Gastroesophageal sphincter (tissue), 4 donors: ENCODE measurements at regions not wholly inside any gene's neighbourhood (a gene's known extent, or its start where the extent isn't known, plus 50 kb on each side); places are given as distances from the start of the nearest gene placed in this dataset.
"Not testable (repeated sequence)": the region's sequence is repeated elsewhere in the genome, so short reads cannot be mapped to it uniquely, and the experiment has no call there.

Experiments
- ATAC-seq: fragments of 150-250 bp; one replicate; pipeline ENCODE4 v1.9.1; 2016; ENCODE audit warnings: mild to moderate bottlenecking, moderate library complexity
- H3K27ac ChIP-seq, 4 donors: fragments of 200-600 bp; sonication (generic) in 3 of 4; 1 replicate in 3 of 4; 2 replicates in 1 of 4; pipeline ENCODE4 v1.5.1; 2016 to 2019
- H3K27me3 ChIP-seq: fragments of 200-600 bp; sonication (generic); one replicate; pipeline ENCODE4 v1.5.1; 2019
- H3K36me3 ChIP-seq, 2 donors: fragments of 200-600 bp; sonication (generic); one replicate each; pipeline ENCODE4 v1.5.1; 2019; ENCODE audit warnings: control low read depth in 1 of 2
- H3K4me1 ChIP-seq, 3 donors: fragments of 200-600 bp; sonication (generic); 1 replicate in 2 of 3; 2 replicates in 1 of 3; pipeline ENCODE4 v1.5.1; 2016 to 2019; ENCODE audit warnings: control low read depth in 2 of 3
- H3K4me3 ChIP-seq, 2 donors: fragments of 200-600 bp; sonication (generic); one replicate each; pipeline ENCODE4 v1.5.1; 2019; ENCODE audit warnings: mild to moderate bottlenecking in 1 of 2, moderate library complexity in 1 of 2
- H3K9me3 ChIP-seq, 3 donors: fragments of 200-600 bp; sonication (generic); one replicate each; pipeline ENCODE4 v1.5.1; 2017 to 2019; ENCODE audit warnings: control low read depth in 2 of 3
- EP300 ChIP-seq: sonication (generic); formaldehyde crosslinking; IDR thresholded peaks from one replicate; pipeline ENCODE4 v1.6.1; 2017; ENCODE audit warnings: antibody characterized with exemption, mild to moderate bottlenecking
- POLR2A ChIP-seq, 2 donors: fragments of 450-650 bp; IDR thresholded peaks; one replicate each; pipeline ENCODE4 v1.6.1; 2017; ENCODE audit warnings: antibody characterized with exemption in 2 of 2, mild to moderate bottlenecking in 2 of 2, moderate library complexity in 1 of 2
- POLR2AphosphoS5 ChIP-seq: sonication (generic); formaldehyde crosslinking; IDR thresholded peaks from one replicate; pipeline ENCODE4 v1.6.1; 2017; ENCODE audit warnings: antibody characterized with exemption
- WGBS, 2 donors: methylation state at CpG; one replicate each; pipeline ENCODE4 v1.1.5; 2018; ENCODE audit warnings: low coverage in 1 of 2; 5-methylcytosine and 5-hydroxymethylcytosine counted together
- TF ChIP-seq, protein P1 (sequence below), 4 experiments: fragments of 200-600 bp in 2 of 4; fragments of 450-650 bp in 2 of 4; sonication (generic) in 1 of 4; IDR thresholded peaks; one replicate each; pipeline ENCODE4 v1.5.1; 2017 to 2019; ENCODE audit warnings: antibody characterized with exemption in 4 of 4, mild to moderate bottlenecking in 2 of 4, moderate library complexity in 2 of 4

GRCh38 chr6:20338156-20338555 is 63.5 kb upstream of the E2F3 start:
- Histone ChIP-seq H3K27me3 (peaks cover 15% of the 10 kb centered on the region), H3K4me1 (no peaks in the 10 kb centered on the region), H3K4me3 (no peak overlapping the region), H3K27ac (no peak overlapping the region), H3K36me3 (no peaks in the 10 kb centered on the region), H3K9me3 (no peaks in the 10 kb centered on the region)
- no peak for TF ChIP-seq POLR2AphosphoS5
- WGBS, 2 donors, result 50 to 77% methylated on average over 1 to 2 of the region's 2 CpGs
- no peak for ATAC-seq

DNA sequence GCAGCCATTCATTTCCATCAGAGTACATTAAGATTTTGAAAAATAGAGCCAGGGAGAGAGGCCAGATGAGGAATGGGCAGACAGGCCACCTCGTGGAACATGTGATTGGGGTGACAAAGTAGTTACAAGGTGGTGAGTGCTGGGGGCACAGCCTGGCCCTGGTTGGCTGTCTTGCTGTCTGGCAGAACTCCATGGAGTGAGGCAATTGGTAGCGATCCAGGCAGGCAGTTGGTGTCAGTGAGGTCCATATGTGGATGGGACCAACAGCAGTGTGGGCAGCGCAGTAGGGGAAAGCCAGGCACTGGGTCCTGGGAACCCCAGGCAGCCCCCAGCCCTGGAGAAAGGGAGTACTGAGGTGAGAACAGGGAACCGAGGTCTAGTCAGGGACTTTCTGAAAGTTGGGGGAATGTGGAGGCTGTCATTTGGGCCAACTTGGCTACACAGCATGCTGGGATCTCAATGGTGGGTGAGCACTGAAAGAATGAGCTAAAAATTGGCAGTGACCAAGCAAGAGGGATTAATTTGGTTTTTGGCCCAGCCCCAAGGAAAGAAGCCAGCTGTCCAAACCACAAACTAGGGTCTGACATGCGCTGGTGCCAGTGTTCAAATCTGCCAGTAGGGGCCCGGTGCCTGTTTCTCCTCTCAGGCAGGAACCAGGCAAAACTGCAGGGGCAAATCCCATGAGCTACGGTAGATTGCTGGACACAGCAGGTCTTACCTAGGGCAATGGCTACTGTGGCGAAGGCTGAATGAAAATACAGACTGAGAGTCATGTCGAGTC is 61.4 kb upstream of the E2F3 start:
- TF ChIP-seq EP300 (no peak), POLR2A (IDR thresholded peaks at IDR 0.05) (no peak), POLR2AphosphoS5 (no peak)
- TF ChIP-seq, protein P1, sequence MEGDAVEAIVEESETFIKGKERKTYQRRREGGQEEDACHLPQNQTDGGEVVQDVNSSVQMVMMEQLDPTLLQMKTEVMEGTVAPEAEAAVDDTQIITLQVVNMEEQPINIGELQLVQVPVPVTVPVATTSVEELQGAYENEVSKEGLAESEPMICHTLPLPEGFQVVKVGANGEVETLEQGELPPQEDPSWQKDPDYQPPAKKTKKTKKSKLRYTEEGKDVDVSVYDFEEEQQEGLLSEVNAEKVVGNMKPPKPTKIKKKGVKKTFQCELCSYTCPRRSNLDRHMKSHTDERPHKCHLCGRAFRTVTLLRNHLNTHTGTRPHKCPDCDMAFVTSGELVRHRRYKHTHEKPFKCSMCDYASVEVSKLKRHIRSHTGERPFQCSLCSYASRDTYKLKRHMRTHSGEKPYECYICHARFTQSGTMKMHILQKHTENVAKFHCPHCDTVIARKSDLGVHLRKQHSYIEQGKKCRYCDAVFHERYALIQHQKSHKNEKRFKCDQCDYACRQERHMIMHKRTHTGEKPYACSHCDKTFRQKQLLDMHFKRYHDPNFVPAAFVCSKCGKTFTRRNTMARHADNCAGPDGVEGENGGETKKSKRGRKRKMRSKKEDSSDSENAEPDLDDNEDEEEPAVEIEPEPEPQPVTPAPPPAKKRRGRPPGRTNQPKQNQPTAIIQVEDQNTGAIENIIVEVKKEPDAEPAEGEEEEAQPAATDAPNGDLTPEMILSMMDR (IDR thresholded peaks at IDR 0.05), result no peak
- no peaks in the 10 kb centered on the region for H3K9me3 ChIP-seq
- H3K4me3 ChIP-seq, result no peak overlapping the region
- H3K27ac ChIP-seq, result no peak overlapping the region
- H3K4me1 ChIP-seq, result no peaks in the 10 kb centered on the region
- ATAC-seq, result no peak
- WGBS, 2 donors, result 81 to 85% methylated on average over 2 to 5 of the region's 9 CpGs
- no peaks in the 10 kb centered on the region for H3K36me3 ChIP-seq
- no peaks in the 10 kb centered on the region for H3K27me3 ChIP-seq

- Histone ChIP-seq H3K27me3 (no peaks in the 10 kb centered on the region), H3K27ac (no peak overlapping the region), H3K4me1 (no peaks in the 10 kb centered on the region), H3K36me3 (no peaks in the 10 kb centered on the region), H3K4me3 (no peak overlapping the region), H3K9me3 (no peaks in the 10 kb centered on the region)
- no peak for ATAC-seq
- WGBS, 2 donors, result 70% methylated on average over 2 of the region's 2 CpGs; no CpG with 5 or more reads in 1 of the 2 donors
- no peak for TF ChIP-seq POLR2A (IDR thresholded peaks at IDR 0.05)
- no peak for TF ChIP-seq EP300
- TF ChIP-seq, protein P1 (IDR thresholded peaks at IDR 0.05), result no peak
Observed at GRCh38 chr6:20341096-20341495, 60.6 kb upstream of the E2F3 start.

DNA sequence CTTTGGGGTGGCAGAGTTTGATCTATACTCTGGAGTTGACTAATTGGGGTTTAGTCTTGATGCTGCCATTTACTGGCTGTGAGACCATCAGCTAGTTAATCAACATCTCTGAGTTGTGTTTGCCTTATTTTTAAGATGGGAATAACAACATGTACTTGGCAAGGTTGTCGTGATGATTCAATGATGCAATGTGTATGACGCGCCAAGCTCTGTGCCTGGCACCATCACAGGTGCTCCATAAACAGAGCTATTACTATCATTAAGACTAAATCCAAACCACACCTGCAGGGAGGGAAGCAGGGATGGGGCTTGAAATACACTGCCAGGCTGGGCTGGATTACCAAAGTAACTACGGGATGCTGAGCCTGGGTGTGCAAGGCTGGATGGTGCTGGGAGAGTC is 60.1 kb upstream of the E2F3 start:
- TF ChIP-seq, protein P1 (IDR thresholded peaks at IDR 0.05), result no peak
- no peak for TF ChIP-seq EP300
- no peak for TF ChIP-seq POLR2AphosphoS5
- TF ChIP-seq POLR2A (IDR thresholded peaks at IDR 0.05), result no peak
- no peaks in the 10 kb centered on the region for H3K4me1 ChIP-seq
- H3K27me3 ChIP-seq, result no peaks in the 10 kb centered on the region
- H3K9me3 ChIP-seq, result no peaks in the 10 kb centered on the region
- no peak overlapping the region for H3K27ac ChIP-seq
- H3K36me3 ChIP-seq, result no peaks in the 10 kb centered on the region
- no peak overlapping the region for H3K4me3 ChIP-seq
- no peak for ATAC-seq
- 63 to 94% methylated on average over 2 to 3 of the region's 4 CpGs for WGBS, 2 donors

- H3K4me1 ChIP-seq, H3K9me3 ChIP-seq, H3K27ac ChIP-seq, H3K36me3 ChIP-seq, ATAC-seq, H3K27me3 ChIP-seq, H3K4me3 ChIP-seq: not testable (repeated sequence)
- WGBS, 2 donors, result no CpG with 5 or more reads among the region's 4 CpGs
Observed at GRCh38 chr6:20346948-20347347, 54.7 kb upstream of the E2F3 start.

GRCh38 chr6:20348041-20348440 is 53.6 kb upstream of the E2F3 start:
- 93% methylated on average over 3 of the region's 3 CpGs; no CpG with 5 or more reads in 1 of the 2 donors for WGBS, 2 donors

More at GRCh38 chr6:20348041-20348440, 53.6 kb upstream of the E2F3 start:
- Histone ChIP-seq H3K4me1 (no peaks in the 10 kb centered on the region), H3K27ac (no peak overlapping the region), H3K36me3 (no peaks in the 10 kb centered on the region), H3K4me3 (no peak overlapping the region), H3K27me3 (no peaks in the 10 kb centered on the region), H3K9me3 (peaks cover 0 to 14% (median 0%) of the 10 kb centered on the region in 3 donors)
- no peak for ATAC-seq
- TF ChIP-seq, protein P1 (IDR thresholded peaks at IDR 0.05), result no peak
- no peak for TF ChIP-seq POLR2A (IDR thresholded peaks at IDR 0.05)
- TF ChIP-seq EP300, result no peak
- TF ChIP-seq POLR2AphosphoS5, result no peak
